ENCODE measurements at regions not wholly inside any gene's neighbourhood (a gene's known extent, or its start where the extent isn't known, plus 50 kb on each side); places are given as distances from the start of the nearest gene placed in this dataset.

DNA sequence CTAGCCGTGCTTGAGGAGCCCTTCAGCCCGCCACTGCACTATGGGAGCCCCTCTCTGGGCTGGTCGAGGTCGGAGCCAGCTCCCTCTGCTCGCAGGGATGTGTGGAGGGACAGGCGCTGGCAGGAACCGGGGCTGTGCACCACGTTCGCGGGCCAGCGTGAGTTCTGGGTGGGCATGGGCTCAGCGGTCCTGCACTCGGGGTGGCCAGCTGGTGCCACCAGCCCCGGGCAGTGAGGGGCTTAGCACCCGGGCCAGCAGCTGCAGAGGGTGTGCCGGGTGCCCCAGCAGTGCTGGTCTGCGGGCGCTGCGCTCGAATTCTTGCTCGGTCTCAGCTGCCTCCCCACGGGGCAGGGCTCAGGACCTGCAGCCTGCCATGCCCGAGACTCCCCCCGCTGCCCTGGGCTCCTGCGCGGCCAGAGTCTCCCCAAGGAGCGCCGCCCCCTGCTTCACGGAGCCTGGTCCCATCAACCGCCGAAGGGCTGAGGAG is 90.8 kb upstream of the NRG3 start:
- H3K27me3 Mint-ChIP-seq, result no peaks in the 10 kb centered on the region
- no peaks in the 10 kb centered on the region for H3K36me3 Mint-ChIP-seq (ENCODE audit: insufficient read depth)
- no peaks in the 10 kb centered on the region for H3K4me1 Mint-ChIP-seq
- ATAC-seq (replicated peaks; ENCODE audit: extremely low read depth, poor library complexity, severe bottlenecking) (no peak), DNase-seq (ENCODE audit: low spot score in 2 of 2) (no peak)
- H3K9me3 Mint-ChIP-seq, result peaks cover 4% of the 10 kb centered on the region
- no peak overlapping the region for H3K4me3 Mint-ChIP-seq
- no peak overlapping the region for H3K27ac Mint-ChIP-seq (ENCODE audit: low read depth)

DNA sequence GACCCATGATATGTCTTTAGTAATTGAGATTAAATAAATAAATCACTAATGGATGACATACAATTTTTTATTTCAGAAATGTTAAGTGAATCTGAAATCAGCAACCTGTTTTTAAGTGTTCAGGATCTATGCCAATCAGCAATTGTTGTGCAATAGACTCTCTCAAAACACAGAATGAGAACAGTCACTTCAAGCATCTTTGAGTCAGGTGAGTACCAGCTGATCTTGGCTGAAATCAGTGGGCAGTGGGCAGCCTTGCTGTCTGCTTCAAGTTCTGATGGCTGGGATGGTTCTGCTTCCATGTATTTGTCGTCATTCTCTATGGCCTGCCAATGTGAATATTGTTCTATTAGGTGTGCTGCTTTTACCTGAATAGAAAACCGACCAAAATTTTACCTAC is 82.3 kb upstream of the NRG3 start:
- ATAC-seq (replicated peaks; ENCODE audit: extremely low read depth, poor library complexity, severe bottlenecking) (no peak), DNase-seq (ENCODE audit: low spot score in 2 of 2) (no peak)
- H3K36me3 Mint-ChIP-seq (ENCODE audit: insufficient read depth), result no peaks in the 10 kb centered on the region
- no peak overlapping the region for H3K4me3 Mint-ChIP-seq
- no peaks in the 10 kb centered on the region for H3K4me1 Mint-ChIP-seq
- H3K27me3 Mint-ChIP-seq, result no peaks in the 10 kb centered on the region
- H3K27ac Mint-ChIP-seq (ENCODE audit: low read depth), result no peak overlapping the region
- peaks cover 5% of the 10 kb centered on the region for H3K9me3 Mint-ChIP-seq

DNA sequence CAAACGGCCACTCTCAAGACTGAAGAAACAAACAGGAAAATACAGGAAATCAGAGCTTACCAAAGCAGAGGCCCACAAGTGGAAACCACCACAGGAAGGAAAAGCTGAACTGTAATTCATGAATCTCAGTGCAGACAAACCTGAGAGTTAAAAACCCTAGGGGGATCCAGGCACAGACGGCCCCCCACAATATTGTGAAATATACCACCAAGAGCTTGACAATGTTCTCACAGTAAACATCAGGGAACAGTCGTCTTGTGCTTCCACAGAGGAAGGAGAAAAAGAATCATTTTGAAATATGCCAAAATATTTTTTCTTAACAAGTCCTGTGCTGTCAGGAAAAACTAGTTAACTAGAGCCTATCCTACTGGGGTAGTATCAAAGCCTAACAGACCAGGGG is 68.2 kb upstream of the NRG3 start:
- Mint-ChIP-seq H3K4me1 (no peaks in the 10 kb centered on the region), H3K27me3 (no peaks in the 10 kb centered on the region), H3K4me3 (no peak overlapping the region), H3K9me3 (peaks cover 16% of the 10 kb centered on the region), H3K27ac (ENCODE audit: low read depth) (no peak overlapping the region), H3K36me3 (ENCODE audit: insufficient read depth) (no peaks in the 10 kb centered on the region)
- DNase-seq (ENCODE audit: low spot score in 2 of 2), result no peak
- no peak for ATAC-seq (replicated peaks; ENCODE audit: extremely low read depth, poor library complexity, severe bottlenecking)

DNA sequence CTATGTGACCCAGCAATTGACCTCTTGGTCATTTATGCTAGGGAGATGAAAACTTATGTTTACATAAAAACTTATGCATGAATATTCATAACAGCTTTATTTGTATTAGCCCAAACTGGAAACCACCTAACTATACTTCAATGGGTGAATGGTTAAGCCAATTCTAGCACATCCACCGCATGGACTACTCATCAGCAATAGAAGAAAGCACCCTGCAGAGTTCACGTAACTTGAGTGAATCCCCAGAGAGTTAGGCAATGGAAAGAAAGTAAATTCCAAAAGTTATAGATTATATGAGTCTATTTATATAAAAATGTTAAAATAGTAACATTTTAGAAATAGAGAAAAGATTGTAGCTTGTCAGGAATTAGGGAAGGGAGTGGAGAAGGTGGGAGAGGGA is 60.2 kb upstream of the NRG3 start:
- ATAC-seq (replicated peaks; ENCODE audit: extremely low read depth, poor library complexity, severe bottlenecking) (no peak), DNase-seq (ENCODE audit: low spot score in 2 of 2) (no peak)
- Mint-ChIP-seq H3K27ac (ENCODE audit: low read depth) (no peak overlapping the region), H3K36me3 (ENCODE audit: insufficient read depth) (peaks cover 1% of the 10 kb centered on the region), H3K4me3 (no peak overlapping the region), H3K9me3 (peaks cover 4% of the 10 kb centered on the region), H3K27me3 (no peaks in the 10 kb centered on the region), H3K4me1 (no peaks in the 10 kb centered on the region)

DNA sequence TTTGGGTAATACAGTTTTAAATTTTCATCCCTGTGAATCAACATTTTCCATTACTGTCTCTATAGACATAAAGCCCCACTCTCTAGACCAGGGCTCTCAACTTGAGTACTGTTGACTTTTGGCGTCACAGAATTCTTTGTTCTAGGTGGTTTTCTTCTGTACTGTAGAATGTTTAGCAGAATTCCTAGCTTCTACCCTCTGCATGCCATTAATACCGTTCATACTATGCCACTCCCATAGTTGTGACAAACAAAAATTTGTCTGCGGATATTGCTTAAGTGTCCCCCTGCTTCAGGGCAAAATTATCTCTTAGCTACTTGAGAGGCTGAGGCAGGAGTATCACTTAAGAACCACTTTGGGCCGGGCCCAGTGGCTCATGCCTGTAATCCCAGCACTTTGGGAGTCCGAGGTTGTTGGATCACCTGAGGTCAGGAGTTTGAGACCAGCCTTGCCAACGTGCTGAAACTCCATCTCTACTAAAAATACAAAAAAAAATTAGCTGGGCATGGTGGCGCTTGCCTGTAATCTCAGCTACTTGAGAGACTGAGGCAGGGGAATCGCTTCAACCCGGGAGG is 57.3 kb upstream of the NRG3 start:
- Mint-ChIP-seq H3K36me3 (ENCODE audit: insufficient read depth) (peaks cover 1% of the 10 kb centered on the region), H3K27me3 (no peaks in the 10 kb centered on the region), H3K27ac (ENCODE audit: low read depth) (no peak overlapping the region), H3K9me3 (peaks cover 4% of the 10 kb centered on the region), H3K4me3 (no peak overlapping the region), H3K4me1 (no peaks in the 10 kb centered on the region)
- DNase-seq (ENCODE audit: low spot score in 2 of 2), result no peak
- no peak for ATAC-seq (replicated peaks; ENCODE audit: extremely low read depth, poor library complexity, severe bottlenecking)

DNA sequence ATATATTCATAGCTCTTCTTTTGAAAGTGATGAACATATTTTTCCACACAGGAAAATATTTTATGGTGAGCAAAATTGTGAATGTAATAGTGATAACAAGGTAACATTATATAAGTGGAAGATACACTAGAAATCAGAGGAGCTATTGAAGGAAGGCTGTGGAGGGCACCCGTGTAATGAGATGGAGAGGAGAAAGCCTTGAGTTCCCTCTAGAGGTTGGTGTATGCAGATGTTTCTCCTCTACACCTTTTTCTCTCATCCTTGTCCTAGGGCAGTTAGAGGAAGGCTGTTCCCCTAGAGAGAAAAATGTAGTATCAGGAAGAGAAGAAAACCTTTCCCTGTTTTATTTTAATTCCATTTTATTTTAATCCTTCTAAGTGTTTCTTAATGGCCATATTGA is 54.6 kb upstream of the NRG3 start:
- no peak for ATAC-seq (replicated peaks; ENCODE audit: extremely low read depth, poor library complexity, severe bottlenecking)

More for the DNA sequence above, 54.6 kb upstream of the NRG3 start:
- Mint-ChIP-seq H3K9me3 (no peaks in the 10 kb centered on the region), H3K27ac (ENCODE audit: low read depth) (no peak overlapping the region), H3K36me3 (ENCODE audit: insufficient read depth) (no peaks in the 10 kb centered on the region), H3K27me3 (no peaks in the 10 kb centered on the region), H3K4me1 (no peaks in the 10 kb centered on the region), H3K4me3 (no peak overlapping the region)
- no peak for DNase-seq (ENCODE audit: low spot score in 2 of 2)

Data from central memory CD8-positive, alpha-beta T cell (primary cell).